Activated gamma-delta T cell treated with anti-CD3 and anti-CD28 coated beads, Interleukin-2, amount 50 U/mL, for 16 hours (primary cell): ENCODE measurements at regions not wholly inside any gene's neighbourhood (a gene's known extent, or its start where the extent isn't known, plus 50 kb on each side); places are given as distances from the start of the nearest gene placed in this dataset.

ENCODE experiments used
- DNase-seq: peaks from one replicate; pipeline ENCODE4 v3.0.0-alpha.2; 2020; ENCODE audit warnings: low read depth

- no peak for DNase-seq
Observed at GRCh38 chr22:47372596-47373385, 610.3 kb downstream of the TBC1D22A start.

GRCh38 chr22:47372111-47372581, 609.7 kb downstream of the TBC1D22A start:
- DNase-seq: no peak

- no peak for DNase-seq
Observed at GRCh38 chr22:47371263-47372090, 609.0 kb downstream of the TBC1D22A start.

GRCh38 chr22:47370448-47371262, 608.2 kb downstream of the TBC1D22A start:
- DNase-seq: no peak

- no peak for DNase-seq
Observed at GRCh38 chr22:47369431-47370015, 607.1 kb downstream of the TBC1D22A start.

- DNase-seq: no peak
Observed at GRCh38 chr22:47369020-47369419, 606.6 kb downstream of the TBC1D22A start.

GRCh38 chr22:47367993-47368945, 605.8 kb downstream of the TBC1D22A start:
- no peak for DNase-seq

GRCh38 chr22:47367107-47367690, 604.7 kb downstream of the TBC1D22A start:
- DNase-seq: no peak

- DNase-seq: no peak
Observed at GRCh38 chr22:47366026-47366767, 603.7 kb downstream of the TBC1D22A start.

- no peak for DNase-seq
Observed at GRCh38 chr22:47361247-47361646, 598.8 kb downstream of the TBC1D22A start.

GRCh38 chr22:47357493-47357892, 595.0 kb downstream of the TBC1D22A start:
- DNase-seq: no peak

GRCh38 chr22:47357086-47357485, 594.6 kb downstream of the TBC1D22A start:
- DNase-seq: no peak

GRCh38 chr22:47356511-47357011, 594.1 kb downstream of the TBC1D22A start:
- DNase-seq: no peak

- no peak for DNase-seq
Observed at GRCh38 chr22:47355776-47356510, 593.5 kb downstream of the TBC1D22A start.

GRCh38 chr22:47355388-47355725, 592.9 kb downstream of the TBC1D22A start:
- no peak for DNase-seq

GRCh38 chr22:47354668-47355387, 592.4 kb downstream of the TBC1D22A start:
- no peak for DNase-seq

GRCh38 chr22:47352920-47353700, 590.7 kb downstream of the TBC1D22A start:
- no peak for DNase-seq
